H9 (cell line): ENCODE measurements at regions not wholly inside any gene's neighbourhood (a gene's known extent, or its start where the extent isn't known, plus 50 kb on each side); places are given as distances from the start of the nearest gene placed in this dataset.

Experiments used
- DNase-seq: peaks from one replicate; pipeline ENCODE4 v3.0.0-alpha.2; 2017
- H2AFZ ChIP-seq: one replicate; pipeline ENCODE4 v1.6.1; 2013; ENCODE audit warnings: mild to moderate bottlenecking, low read length, control low read depth, moderate library complexity
- H2AK5ac ChIP-seq: 2 replicates; pipeline ENCODE4 v1.6.1; 2013; ENCODE audit warnings: low read length, control low read depth, mixed read lengths; ENCODE audit not compliant: insufficient read length
- H2BK120ac ChIP-seq: one replicate; pipeline ENCODE4 v1.6.1; 2013; ENCODE audit warnings: low read depth, mild to moderate bottlenecking, low read length, control low read depth, inconsistent platforms; ENCODE audit not compliant: poor library complexity, severe bottlenecking
- H2BK12ac ChIP-seq: 2 replicates; pipeline ENCODE4 v1.6.1; 2013; ENCODE audit warnings: low read length, control low read depth, mixed read lengths, low read depth; ENCODE audit not compliant: insufficient read length
- H2BK15ac ChIP-seq: 2 replicates; pipeline ENCODE4 v1.6.1; 2013; ENCODE audit warnings: low read depth, low read length, control low read depth
- H2BK20ac ChIP-seq: one replicate; pipeline ENCODE4 v1.6.1; 2013; ENCODE audit warnings: low read depth, mild to moderate bottlenecking, low read length, control low read depth, inconsistent platforms; ENCODE audit not compliant: poor library complexity, severe bottlenecking
- H2BK5ac ChIP-seq: 2 replicates; pipeline ENCODE4 v1.6.1; 2013; ENCODE audit warnings: low read length, control low read depth, mixed read lengths; ENCODE audit not compliant: insufficient read length
- H3K14ac ChIP-seq: 2 replicates; pipeline ENCODE4 v1.6.1; 2013; ENCODE audit warnings: low read length, control low read depth; ENCODE audit not compliant: insufficient read depth
- H3K18ac ChIP-seq: 2 replicates; pipeline ENCODE4 v1.6.1; 2013; ENCODE audit warnings: low read depth, mild to moderate bottlenecking, mixed read lengths, low read length, control low read depth; ENCODE audit not compliant: insufficient read length
- H3K23ac ChIP-seq: 2 replicates; pipeline ENCODE4 v1.6.1; 2013; ENCODE audit warnings: low read length, control low read depth, mixed read lengths, low read depth; ENCODE audit not compliant: insufficient read length
- H3K23me2 ChIP-seq: 2 replicates; pipeline ENCODE4 v1.6.1; 2013; ENCODE audit warnings: low read depth, mild to moderate bottlenecking, mixed read lengths, low read length, control low read depth; ENCODE audit not compliant: insufficient read length, poor library complexity, severe bottlenecking
- H3K27ac ChIP-seq: 2 replicates; pipeline ENCODE4 v1.5.1; 2013; ENCODE audit warnings: low read length, control low read depth, mixed read lengths, low read depth; ENCODE audit not compliant: insufficient read length
- H3K27me3 ChIP-seq: 2 replicates; pipeline ENCODE4 v1.6.1; 2013; ENCODE audit warnings: low read length, control low read depth, inconsistent platforms; ENCODE audit not compliant: insufficient read depth
- H3K4ac ChIP-seq: 2 replicates; pipeline ENCODE4 v1.6.1; 2013; ENCODE audit warnings: low read depth, mild to moderate bottlenecking, control low read depth, inconsistent platforms, low read length, moderate library complexity
- H3K4me1 ChIP-seq: 2 replicates; pipeline ENCODE4 v1.6.1; 2013; ENCODE audit warnings: low read length, control low read depth, inconsistent platforms; ENCODE audit not compliant: insufficient read depth
- H3K4me2 ChIP-seq: 2 replicates; pipeline ENCODE4 v1.6.1; 2013; ENCODE audit warnings: low read length, control low read depth, mixed read lengths; ENCODE audit not compliant: insufficient read length, insufficient read depth
- H3K56ac ChIP-seq: 2 replicates; pipeline ENCODE4 v1.6.1; 2013; ENCODE audit warnings: low read depth, mild to moderate bottlenecking, mixed read lengths, low read length, control low read depth; ENCODE audit not compliant: insufficient read length
- H3K79me1 ChIP-seq: 2 replicates; pipeline ENCODE4 v1.6.1; 2013; ENCODE audit warnings: low read depth, mild to moderate bottlenecking, moderate library complexity, low read length, control low read depth, inconsistent platforms; ENCODE audit not compliant: insufficient read depth, poor library complexity, severe bottlenecking
- H3K79me2 ChIP-seq: 2 replicates; pipeline ENCODE4 v1.6.1; 2013; ENCODE audit warnings: low read length, control low read depth, inconsistent platforms; ENCODE audit not compliant: insufficient read depth
- H3K9ac ChIP-seq: 2 replicates; pipeline ENCODE4 v1.6.1; 2013; ENCODE audit warnings: low read length, control low read depth, mixed read lengths; ENCODE audit not compliant: insufficient read length; ENCODE audit errors: extremely low read depth
- H3K9me3 ChIP-seq: one replicate; pipeline ENCODE4 v1.6.1; 2013; ENCODE audit warnings: low read depth, low read length, inconsistent platforms; ENCODE audit not compliant: control insufficient read depth
- H3T11ph ChIP-seq: one replicate; pipeline ENCODE4 v1.6.1; 2013; ENCODE audit warnings: mild to moderate bottlenecking, low read length, control low read depth, inconsistent platforms
- H4K20me1 ChIP-seq: one replicate; pipeline ENCODE4 v1.6.1; 2013; ENCODE audit not compliant: control insufficient read depth, insufficient read length, insufficient read depth
- H4K5ac ChIP-seq: 2 replicates; pipeline ENCODE4 v1.6.1; 2013; ENCODE audit warnings: low read depth, mild to moderate bottlenecking, mixed read lengths, low read length, control low read depth; ENCODE audit not compliant: insufficient read length
- H4K8ac ChIP-seq: replicated peaks from 2 replicates; pipeline ENCODE4 v1.6.1; 2013; ENCODE audit warnings: low read length, control low read depth, mixed read lengths, low read depth; ENCODE audit not compliant: insufficient read length
- H4K91ac ChIP-seq: 2 replicates; pipeline ENCODE4 v1.6.1; 2013; ENCODE audit warnings: low read depth, mild to moderate bottlenecking, moderate library complexity, mixed read lengths, low read length, control low read depth; ENCODE audit not compliant: insufficient read length
- H3K27ac Mint-ChIP-seq, 3 experiments: 2 replicates in 2 of 3; 3 replicates in 1 of 3; pipeline ENCODE4 v1.8.0; 2020 to 2021; ENCODE audit warnings: mixed read lengths in 3 of 3, mild to moderate bottlenecking in 1 of 3, moderate library complexity in 1 of 3
- H3K27me3 Mint-ChIP-seq: 2 replicates; pipeline ENCODE4 v1.8.0; 2021; ENCODE audit warnings: low read depth, mild to moderate bottlenecking, moderate library complexity, mixed read lengths
- H3K36me3 Mint-ChIP-seq, 3 experiments: 2 replicates in 2 of 3; 3 replicates in 1 of 3; pipeline ENCODE4 v1.8.0; 2020 to 2021; ENCODE audit warnings: low read depth in 3 of 3, mixed read lengths in 3 of 3; ENCODE audit not compliant: insufficient read depth in 1 of 3
- H3K4me1 Mint-ChIP-seq, 2 experiments: 2 replicates each; pipeline ENCODE4 v1.8.0; 2020; ENCODE audit warnings: mixed read lengths in 2 of 2
- H3K4me3 Mint-ChIP-seq, 2 experiments: 2 replicates in 1 of 2; 3 replicates in 1 of 2; pipeline ENCODE4 v1.8.0; 2020 to 2021; ENCODE audit warnings: mild to moderate bottlenecking in 2 of 2, mixed read lengths in 2 of 2, moderate library complexity in 1 of 2
- H3K9me3 Mint-ChIP-seq, 2 experiments: 2 replicates in 1 of 2; 3 replicates in 1 of 2; pipeline ENCODE4 v1.8.0; 2020; ENCODE audit warnings: mild to moderate bottlenecking in 2 of 2, mixed read lengths in 2 of 2, moderate library complexity in 1 of 2
- WGBS: extraction: QIAGEN DNeasy Blood & Tissue Kit; methylation state at CpG from one replicate; pipeline ENCODE4 v1.1.7; 2013; ENCODE audit warnings: missing lambda C conversion rate, low lambda C conversion rate, mixed read lengths; ENCODE audit not compliant: insufficient read length; ENCODE audit errors: extremely low coverage; 5-methylcytosine and 5-hydroxymethylcytosine counted together
- TF ChIP-seq, protein P1 (sequence below): fragments of 200-600 bp; sonication (generic); conservative IDR thresholded peaks from 3 replicates; pipeline ENCODE4 v1.8.0; 2021; ENCODE audit warnings: antibody characterized with exemption, mild to moderate bottlenecking

- no peak overlapping the region for H3K4me2 ChIP-seq
- H3T11ph ChIP-seq, result no peak overlapping the region
- peaks cover 2% of the 10 kb centered on the region for H3K27me3 Mint-ChIP-seq
- H3K27ac ChIP-seq, result no peak overlapping the region
- H4K8ac ChIP-seq, result no peak overlapping the region
- no peak overlapping the region for H3K18ac ChIP-seq
- peaks cover 0 to 3% of the 10 kb centered on the region in 2 experiments; a peak in 3 of 5 replicates for H3K9me3 Mint-ChIP-seq
- no peak overlapping the region for H3K14ac ChIP-seq
- H2BK15ac ChIP-seq, result no peak overlapping the region
- no peak overlapping the region for H2BK12ac ChIP-seq
- no peak overlapping the region for H3K9ac ChIP-seq
- H2BK5ac ChIP-seq, result no peak overlapping the region
- no peaks in the 10 kb centered on the region; the same call in 1 of the 2 replicates for H3K27me3 ChIP-seq
- no peaks in the 10 kb centered on the region for H3K36me3 Mint-ChIP-seq
- H3K79me2 ChIP-seq, result no peaks in the 10 kb centered on the region
- no peaks in the 10 kb centered on the region for H3K79me1 ChIP-seq
- no CpG with 5 or more reads among the region's 4 CpGs for WGBS
- H2BK120ac ChIP-seq, result no peak overlapping the region
- no peak overlapping the region for H3K4ac ChIP-seq
- no peaks in the 10 kb centered on the region for H3K4me1 ChIP-seq
- H3K9me3 ChIP-seq, result no peaks in the 10 kb centered on the region
- H3K4me3 Mint-ChIP-seq, result no peak overlapping the region
- H3K23ac ChIP-seq, result no peak overlapping the region
- H3K23me2 ChIP-seq, result no peaks in the 10 kb centered on the region
- H4K91ac ChIP-seq, result no peak overlapping the region
- no peak overlapping the region for H3K56ac ChIP-seq
- no peak overlapping the region for H4K5ac ChIP-seq
- DNase-seq, result no peak
- no peak overlapping the region for H3K27ac Mint-ChIP-seq
- H4K20me1 ChIP-seq, result no peaks in the 10 kb centered on the region
- no peak overlapping the region for H2AK5ac ChIP-seq
- H2BK20ac ChIP-seq, result no peak overlapping the region
- TF ChIP-seq, protein P1, sequence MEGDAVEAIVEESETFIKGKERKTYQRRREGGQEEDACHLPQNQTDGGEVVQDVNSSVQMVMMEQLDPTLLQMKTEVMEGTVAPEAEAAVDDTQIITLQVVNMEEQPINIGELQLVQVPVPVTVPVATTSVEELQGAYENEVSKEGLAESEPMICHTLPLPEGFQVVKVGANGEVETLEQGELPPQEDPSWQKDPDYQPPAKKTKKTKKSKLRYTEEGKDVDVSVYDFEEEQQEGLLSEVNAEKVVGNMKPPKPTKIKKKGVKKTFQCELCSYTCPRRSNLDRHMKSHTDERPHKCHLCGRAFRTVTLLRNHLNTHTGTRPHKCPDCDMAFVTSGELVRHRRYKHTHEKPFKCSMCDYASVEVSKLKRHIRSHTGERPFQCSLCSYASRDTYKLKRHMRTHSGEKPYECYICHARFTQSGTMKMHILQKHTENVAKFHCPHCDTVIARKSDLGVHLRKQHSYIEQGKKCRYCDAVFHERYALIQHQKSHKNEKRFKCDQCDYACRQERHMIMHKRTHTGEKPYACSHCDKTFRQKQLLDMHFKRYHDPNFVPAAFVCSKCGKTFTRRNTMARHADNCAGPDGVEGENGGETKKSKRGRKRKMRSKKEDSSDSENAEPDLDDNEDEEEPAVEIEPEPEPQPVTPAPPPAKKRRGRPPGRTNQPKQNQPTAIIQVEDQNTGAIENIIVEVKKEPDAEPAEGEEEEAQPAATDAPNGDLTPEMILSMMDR, result no peak
- no peak overlapping the region for H2AFZ ChIP-seq
- peaks cover 0 to 4% of the 10 kb centered on the region in 2 experiments; a peak in 1 of 4 replicates for H3K4me1 Mint-ChIP-seq
Observed at GRCh38 chr17:31726980-31727427, 132.0 kb downstream of the COPRS start.
